B cell (primary cell): ENCODE measurements at regions not wholly inside any gene's neighbourhood (a gene's known extent, or its start where the extent isn't known, plus 50 kb on each side); places are given as distances from the start of the nearest gene placed in this dataset.

Source experiments
- ATAC-seq: fragments of 200-7000 bp; cut with Tn5 transposase; one replicate; pipeline ENCODE4 v1.10.0; 2021; ENCODE audit warnings: low read depth, mild to moderate bottlenecking, moderate number of reproducible peaks, moderate library complexity
- CTCF ChIA-PET: fragments of 350-600 bp; sonication (Branson Sonifier 250); formaldehyde crosslinking; loops from one replicate; lab custom pipeline; 2021; ENCODE audit warnings: antibody characterized with exemption, inconsistent platforms; lab: Charles Lee
- POLR2A ChIA-PET: fragments of 350-600 bp; sonication (Branson Sonifier 250); formaldehyde crosslinking; loops from one replicate; lab custom pipeline; 2021; ENCODE audit warnings: antibody characterized with exemption; lab: Charles Lee
- DNase-seq: peaks from one replicate; pipeline ENCODE4 v3.0.0; 2013
- H2AFZ ChIP-seq: 2 replicates; pipeline ENCODE4 v1.6.1; 2012; ENCODE audit warnings: mild to moderate bottlenecking, low read depth, low read length; ENCODE audit not compliant: insufficient read depth, poor library complexity, severe bottlenecking
- H3K27ac ChIP-seq, 2 donors: 1 replicate in 1 of 2; 2 replicates in 1 of 2; pipeline ENCODE4 v1.5.1; 2012 to 2013; ENCODE audit warnings: low read length in 2 of 2, mild to moderate bottlenecking in 2 of 2, moderate library complexity in 1 of 2
- H3K27me3 ChIP-seq, 4 experiments: fragments of 200-600 bp in 1 of 4; sonication (generic) in 1 of 4; replicated peaks in 1 of 4; 1 replicate in 2 of 4; 2 replicates in 2 of 4; pipeline versions ENCODE4 v1.6.1 to v1.7.0; 2013 to 2016; ENCODE audit warnings: low read length in 3 of 4, mild to moderate bottlenecking in 2 of 4, mixed read lengths in 1 of 4, moderate library complexity in 1 of 4; ENCODE audit not compliant: insufficient read depth in 4 of 4, control insufficient read depth in 3 of 4; ENCODE audit errors: control extremely low read depth in 1 of 4
- H3K36me3 ChIP-seq, 2 experiments: replicated peaks in 1 of 2; 1 replicate in 1 of 2; 2 replicates in 1 of 2; pipeline versions ENCODE4 v1.6.1 to v1.7.1; 2013; ENCODE audit warnings: low read length in 1 of 2; ENCODE audit not compliant: insufficient read depth in 2 of 2, control insufficient read depth in 1 of 2; ENCODE audit errors: control extremely low read depth in 1 of 2, extremely low read depth in 1 of 2
- H3K4me1 ChIP-seq, 2 donors: fragments of 200-600 bp in 1 of 2; sonication (generic) in 1 of 2; 1 replicate in 1 of 2; 2 replicates in 1 of 2; pipeline versions ENCODE4 v1.5.1 to v1.6.1; 2013 to 2017; ENCODE audit warnings: low read length in 2 of 2; ENCODE audit not compliant: control insufficient read depth in 2 of 2, insufficient read depth in 2 of 2
- H3K4me2 ChIP-seq: replicated peaks from 2 replicates; pipeline ENCODE3; 2012; ENCODE audit warnings: mild to moderate bottlenecking, low read depth, low read length; ENCODE audit not compliant: poor library complexity, severe bottlenecking
- H3K4me3 ChIP-seq, 5 experiments: fragments of 200-600 bp in 1 of 5; sonication (generic) in 1 of 5; 1 replicate in 3 of 5; 2 replicates in 2 of 5; pipeline versions ENCODE4 v1.5.1 to v1.7.0; 2011 to 2016; ENCODE audit warnings: low read length in 4 of 5, mild to moderate bottlenecking in 4 of 5, low read depth in 2 of 5, control low read depth in 1 of 5, moderate library complexity in 1 of 5; ENCODE audit not compliant: insufficient read depth in 1 of 5; ENCODE audit errors: control extremely low read depth in 1 of 5, extremely low read depth in 1 of 5
- H3K79me2 ChIP-seq: fragments of 200-600 bp; sonication (generic); one replicate; pipeline ENCODE4 v1.6.0; 2016; ENCODE audit warnings: low read length; ENCODE audit not compliant: control insufficient read depth, insufficient read depth
- H3K9ac ChIP-seq: fragments of 200-600 bp; sonication (generic); 2 replicates; pipeline ENCODE4 v1.6.1; 2017; ENCODE audit warnings: mild to moderate bottlenecking, low read length, moderate library complexity
- H3K9me3 ChIP-seq, 3 donors: one replicate each; pipeline versions ENCODE4 v1.6.1 to v1.7.1; 2013; ENCODE audit warnings: low read length in 2 of 3; ENCODE audit not compliant: control insufficient read depth in 2 of 3, insufficient read depth in 1 of 3; ENCODE audit errors: control extremely low read depth in 1 of 3
- H4K20me1 ChIP-seq: 2 replicates; pipeline ENCODE4 v1.6.0; 2012; ENCODE audit warnings: mild to moderate bottlenecking, low read length; ENCODE audit not compliant: insufficient read depth, control insufficient read depth, poor library complexity, severe bottlenecking
- H3K27ac Mint-ChIP-seq: one replicate; pipeline ENCODE4 v1.8.0; 2021; ENCODE audit warnings: mixed read lengths
- H3K27me3 Mint-ChIP-seq: one replicate; pipeline ENCODE4 v1.8.0; 2021; ENCODE audit warnings: mixed read lengths
- H3K4me1 Mint-ChIP-seq: one replicate; pipeline ENCODE4 v1.8.0; 2021; ENCODE audit warnings: mixed read lengths
- H3K4me3 Mint-ChIP-seq: one replicate; pipeline ENCODE4 v1.8.0; 2021; ENCODE audit warnings: mixed read lengths
- H3K9me3 Mint-ChIP-seq: one replicate; pipeline ENCODE4 v1.8.0; 2022; ENCODE audit warnings: mixed read lengths; ENCODE audit not compliant: insufficient read depth
- EZH2 ChIP-seq: IDR thresholded peaks from 2 replicates; pipeline ENCODE4 v1.6.1; 2012; ENCODE audit warnings: borderline replicate concordance, low read depth, mild to moderate bottlenecking, moderate library complexity, low read length; ENCODE audit not compliant: insufficient read depth, poor library complexity, severe bottlenecking
- WGBS: methylation state at CpG from one replicate; pipeline ENCODE4 v1.1.5; 2013; ENCODE audit warnings: missing lambda C conversion rate; ENCODE audit not compliant: insufficient coverage; 5-methylcytosine and 5-hydroxymethylcytosine counted together
- intact Hi-C: fragments of 100-400 bp; cut with micrococcal nuclease; formaldehyde crosslinking; loops from one replicate; pipeline ENCODE4 v1.10.0; 2022
- TF ChIP-seq, protein P1 (sequence below): fragments of 200-600 bp; IDR thresholded peaks from one replicate; pipeline ENCODE4 v1.8.0; 2022; ENCODE audit warnings: antibody characterized with exemption, mild to moderate bottlenecking

- Histone ChIP-seq H4K20me1 (no peaks in the 10 kb centered on the region), H3K27me3 (no peaks in the 10 kb centered on the region), H3K4me1 (no peaks in the 10 kb centered on the region), H3K4me3 (no peak overlapping the region), H3K4me2 (no peak overlapping the region), H3K9ac (no peak overlapping the region), H3K36me3 (no peaks in the 10 kb centered on the region), H3K27ac (no peak overlapping the region), H3K79me2 (no peaks in the 10 kb centered on the region), H3K9me3 (no peaks in the 10 kb centered on the region), H2AFZ (no peak overlapping the region)
- no peak overlapping the region for H3K27ac Mint-ChIP-seq
- ChIA-PET CTCF (no interaction called here), POLR2A (no interaction called here)
- ATAC-seq = no peak
- H3K9me3 Mint-ChIP-seq = no peaks in the 10 kb centered on the region
- intact Hi-C loops = no loop called here
- WGBS = no CpG with 5 or more reads among the region's 1 CpG
- H3K27me3 Mint-ChIP-seq = no peaks in the 10 kb centered on the region
- no peaks in the 10 kb centered on the region for H3K4me1 Mint-ChIP-seq
- TF ChIP-seq, protein P1, sequence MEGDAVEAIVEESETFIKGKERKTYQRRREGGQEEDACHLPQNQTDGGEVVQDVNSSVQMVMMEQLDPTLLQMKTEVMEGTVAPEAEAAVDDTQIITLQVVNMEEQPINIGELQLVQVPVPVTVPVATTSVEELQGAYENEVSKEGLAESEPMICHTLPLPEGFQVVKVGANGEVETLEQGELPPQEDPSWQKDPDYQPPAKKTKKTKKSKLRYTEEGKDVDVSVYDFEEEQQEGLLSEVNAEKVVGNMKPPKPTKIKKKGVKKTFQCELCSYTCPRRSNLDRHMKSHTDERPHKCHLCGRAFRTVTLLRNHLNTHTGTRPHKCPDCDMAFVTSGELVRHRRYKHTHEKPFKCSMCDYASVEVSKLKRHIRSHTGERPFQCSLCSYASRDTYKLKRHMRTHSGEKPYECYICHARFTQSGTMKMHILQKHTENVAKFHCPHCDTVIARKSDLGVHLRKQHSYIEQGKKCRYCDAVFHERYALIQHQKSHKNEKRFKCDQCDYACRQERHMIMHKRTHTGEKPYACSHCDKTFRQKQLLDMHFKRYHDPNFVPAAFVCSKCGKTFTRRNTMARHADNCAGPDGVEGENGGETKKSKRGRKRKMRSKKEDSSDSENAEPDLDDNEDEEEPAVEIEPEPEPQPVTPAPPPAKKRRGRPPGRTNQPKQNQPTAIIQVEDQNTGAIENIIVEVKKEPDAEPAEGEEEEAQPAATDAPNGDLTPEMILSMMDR = no peak
- no peak for TF ChIP-seq EZH2
- no peak for DNase-seq
- no peak overlapping the region for H3K4me3 Mint-ChIP-seq
Observed at GRCh38 chr1:80869299-80869698, 931.4 kb upstream of the ADGRL2 start.

- no peak for DNase-seq
- ChIA-PET POLR2A (no interaction called here), CTCF (no interaction called here)
- Histone ChIP-seq H2AFZ (no peak overlapping the region), H3K4me3 (no peak overlapping the region), H3K27me3 (no peaks in the 10 kb centered on the region), H3K27ac (no peak overlapping the region), H3K36me3 (no peaks in the 10 kb centered on the region), H3K4me2 (no peak overlapping the region), H3K79me2 (no peaks in the 10 kb centered on the region), H3K4me1 (no peaks in the 10 kb centered on the region), H3K9ac (no peak overlapping the region), H4K20me1 (no peaks in the 10 kb centered on the region), H3K9me3 (peaks cover 0 to 7% (median 0%) of the 10 kb centered on the region in 3 donors)
- Mint-ChIP-seq H3K4me3 (no peak overlapping the region), H3K27ac (no peak overlapping the region), H3K9me3 (no peaks in the 10 kb centered on the region), H3K4me1 (no peaks in the 10 kb centered on the region), H3K27me3 (no peaks in the 10 kb centered on the region)
- intact Hi-C loops = no loop called here
- TF ChIP-seq EZH2 = no peak
- TF ChIP-seq, protein P1 = no peak
- no peak for ATAC-seq
- 100% methylated on average over 1 of the region's 1 CpG for WGBS
Observed at GRCh38 chr1:80847904-80848303, 952.8 kb upstream of the ADGRL2 start.
